HAP-1 (cell line): ENCODE measurements at regions not wholly inside any gene's neighbourhood (a gene's known extent, or its start where the extent isn't known, plus 50 kb on each side); places are given as distances from the start of the nearest gene placed in this dataset.
A peak's percentile ranks its signal among the peaks of the same experiment; 100 is the strongest.

Source experiments
- DNase-seq, 2 experiments: peaks; one replicate each; pipeline ENCODE4 v3.0.0-alpha.2; 2016 to 2020; ENCODE audit warnings: low spot score in 2 of 2
- H3K27me3 ChIP-seq: fragments of 250-450 bp; sonication (Bioruptor Pico); 2 replicates; pipeline ENCODE4 v1.5.1; 2020; ENCODE audit warnings: low read depth, mild to moderate bottlenecking, moderate library complexity
- H3K36me3 ChIP-seq: fragments of 250-450 bp; sonication (Bioruptor Pico); replicated peaks from 2 replicates; pipeline ENCODE4 v1.5.1; 2020; ENCODE audit warnings: mild to moderate bottlenecking
- H3K4me1 ChIP-seq: fragments of 250-450 bp; sonication (Bioruptor Pico); 2 replicates; pipeline ENCODE4 v1.5.1; 2020; ENCODE audit warnings: mild to moderate bottlenecking
- H3K4me3 ChIP-seq: fragments of 250-450 bp; sonication (Bioruptor Pico); 2 replicates; pipeline ENCODE4 v1.5.1; 2020; ENCODE audit warnings: mild to moderate bottlenecking, moderate library complexity
- H3K9me3 ChIP-seq: fragments of 250-450 bp; sonication (Bioruptor Pico); 2 replicates; pipeline ENCODE4 v1.5.1; 2020; ENCODE audit warnings: mild to moderate bottlenecking, moderate library complexity
- in situ Hi-C: fragments of 300-500 bp; cut with MboI; formaldehyde crosslinking; loops from 3 replicates; pipeline ENCODE4 v1.14.3; 2020; ENCODE audit warnings: low sequenced_read_pairs, inconsistent platforms, mixed read lengths

DNA sequence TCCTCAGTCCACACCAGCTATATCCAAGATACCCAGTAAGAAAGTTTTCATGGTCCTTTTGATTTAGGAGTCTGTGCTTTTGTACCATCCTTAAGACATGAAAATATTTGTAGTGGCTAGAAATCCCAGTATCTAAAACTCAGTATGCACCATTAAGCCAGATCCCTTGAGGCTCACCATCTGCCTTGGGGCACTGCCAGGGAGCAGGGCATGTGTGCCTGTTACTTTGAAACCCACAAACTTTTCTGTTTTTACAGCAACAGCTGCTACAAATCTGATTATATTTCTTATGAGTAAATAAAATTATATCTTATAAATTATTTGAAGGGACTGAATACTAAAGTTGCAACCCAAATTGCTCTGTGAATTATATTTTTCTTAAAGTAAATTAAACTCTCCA, 290.5 kb upstream of the MANEA start:
- in situ Hi-C loops: no loop called here
- Histone ChIP-seq H3K4me1 (no peaks in the 10 kb centered on the region), H3K27me3 (no peaks in the 10 kb centered on the region; the same call in 1 of the 2 replicates), H3K36me3 (no peaks in the 10 kb centered on the region), H3K4me3 (no peak overlapping the region), H3K9me3 (no peaks in the 10 kb centered on the region)
- DNase-seq: no peak

DNA sequence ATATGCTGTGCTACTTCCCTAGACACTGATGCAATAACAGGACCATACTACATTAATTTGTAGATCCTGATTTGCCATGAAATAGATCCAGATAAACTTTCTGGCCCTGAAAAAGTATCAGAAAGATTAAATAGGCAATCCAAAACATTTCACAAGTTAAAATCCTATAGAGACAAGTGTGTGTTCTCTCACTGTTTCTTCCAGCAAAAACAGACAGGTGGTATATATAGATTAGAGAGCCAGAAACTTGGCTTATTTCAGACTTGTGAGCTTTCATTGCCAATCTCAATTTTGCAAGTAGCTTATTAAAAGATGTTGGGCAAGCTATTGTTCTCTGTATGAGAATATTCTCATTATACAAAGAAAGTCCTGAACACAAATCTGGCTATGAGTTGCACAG, 289.1 kb upstream of the MANEA start:
- Histone ChIP-seq H3K4me3 (no peak overlapping the region), H3K4me1 (no peaks in the 10 kb centered on the region), H3K27me3 (no peaks in the 10 kb centered on the region), H3K9me3 (no peaks in the 10 kb centered on the region), H3K36me3 (no peaks in the 10 kb centered on the region)
- in situ Hi-C loops: no loop called here
- no peak for DNase-seq

DNA sequence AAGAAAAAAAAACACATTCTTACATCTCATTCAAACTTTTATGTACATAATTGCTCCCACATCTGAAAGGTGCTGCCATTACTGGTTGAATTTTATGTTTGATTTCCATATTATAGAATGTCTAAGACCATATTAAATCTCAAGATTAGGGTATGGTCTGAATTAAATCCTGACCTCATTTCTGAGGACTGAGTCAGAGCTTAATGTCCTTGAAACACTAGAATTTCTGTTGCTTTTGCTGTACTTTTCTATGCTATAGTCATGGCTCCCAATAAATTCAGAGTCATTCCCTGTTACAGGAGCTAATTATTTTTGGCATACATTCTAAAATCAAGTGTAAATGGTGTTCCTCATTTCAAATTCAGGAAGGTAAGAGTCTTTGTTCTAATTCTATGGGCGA, 285.3 kb upstream of the MANEA start:
- H3K9me3 ChIP-seq: no peaks in the 10 kb centered on the region
- in situ Hi-C loops: no loop called here
- no peak overlapping the region for H3K4me3 ChIP-seq
- no peak for DNase-seq
- 0 out of 2 replicates have a peak, but pooled peaks cover 3% of the 10 kb centered on the region for H3K27me3 ChIP-seq
- H3K4me1 ChIP-seq: no peaks in the 10 kb centered on the region
- no peaks in the 10 kb centered on the region for H3K36me3 ChIP-seq

DNA sequence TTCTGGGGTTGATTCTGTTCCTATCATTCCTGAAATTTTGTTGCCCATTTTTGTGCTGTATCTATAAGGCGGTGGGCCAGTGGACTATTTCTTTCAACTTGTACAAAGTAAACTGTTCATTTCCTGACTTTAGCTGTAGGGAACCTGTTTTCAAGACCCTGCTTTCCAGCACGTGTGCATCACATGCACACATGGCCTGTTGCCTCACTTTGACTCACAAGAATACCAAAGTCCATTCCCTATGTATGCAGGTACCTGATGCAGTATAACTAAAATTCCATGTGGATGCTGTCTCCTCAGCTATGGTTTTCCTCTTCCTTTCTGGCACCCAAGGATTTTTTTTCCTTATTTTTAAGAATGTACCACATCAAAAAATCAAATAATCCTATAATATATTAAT, 284.1 kb upstream of the MANEA start:
- Histone ChIP-seq H3K36me3 (no peaks in the 10 kb centered on the region), H3K9me3 (no peaks in the 10 kb centered on the region), H3K4me1 (no peaks in the 10 kb centered on the region), H3K4me3 (no peak overlapping the region), H3K27me3 (0 out of 2 replicates have a peak, but pooled peaks cover 3% of the 10 kb centered on the region)
- in situ Hi-C loops: no loop called here
- DNase-seq: no peak

DNA sequence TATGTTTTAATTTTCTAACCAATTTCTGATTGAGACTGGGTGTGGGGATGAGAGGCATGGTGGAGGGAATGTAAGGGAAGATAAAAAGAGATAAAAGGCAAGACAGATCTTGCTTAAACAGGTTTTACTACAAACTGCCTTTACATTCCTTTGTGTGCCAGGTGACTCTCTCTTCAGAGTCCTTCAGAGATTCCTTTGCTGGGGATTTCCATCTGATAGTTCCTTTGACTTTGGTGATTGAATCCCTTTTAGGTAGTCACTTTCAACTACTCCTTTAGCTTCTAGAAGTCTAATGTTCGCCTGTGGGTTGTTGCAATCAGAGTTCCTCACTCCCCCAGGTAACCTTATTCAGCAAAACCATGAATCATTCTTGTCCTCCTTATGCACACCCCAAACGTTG, 283.3 kb upstream of the MANEA start:
- DNase-seq: no peak

DNA sequence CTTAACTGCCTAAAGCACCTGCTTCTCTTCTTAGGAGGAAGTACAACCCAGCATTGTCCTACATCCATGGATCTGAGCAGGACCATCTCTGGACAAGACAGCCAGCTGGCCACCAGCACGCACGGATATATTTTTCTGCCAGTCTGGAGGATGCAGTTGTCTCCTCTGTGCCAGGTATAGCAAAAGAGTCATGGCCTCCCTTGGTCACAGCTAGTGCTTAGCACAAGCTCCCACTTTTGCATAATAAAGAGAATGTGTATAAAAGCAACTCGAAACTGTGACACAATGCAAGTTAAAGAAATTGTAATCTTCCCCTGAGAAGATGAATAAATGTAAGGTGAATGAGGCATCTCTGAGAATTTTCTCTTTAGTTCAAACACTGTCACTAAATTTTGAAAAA, 267.8 kb upstream of the MANEA start:
- in situ Hi-C loops: no loop called here
- H3K27me3 ChIP-seq: no peaks in the 10 kb centered on the region
- H3K4me3 ChIP-seq: no peak overlapping the region
- no peaks in the 10 kb centered on the region for H3K9me3 ChIP-seq
- no peaks in the 10 kb centered on the region for H3K4me1 ChIP-seq
- no peaks in the 10 kb centered on the region for H3K36me3 ChIP-seq
- DNase-seq: peak; percentile 17 to 47

More for the DNA sequence above, 283.3 kb upstream of the MANEA start:
- Histone ChIP-seq H3K4me3 (no peak overlapping the region), H3K4me1 (no peaks in the 10 kb centered on the region), H3K36me3 (no peaks in the 10 kb centered on the region), H3K9me3 (no peaks in the 10 kb centered on the region), H3K27me3 (0 out of 2 replicates have a peak, but pooled peaks cover 3% of the 10 kb centered on the region)
- in situ Hi-C loops: no loop called here

DNA sequence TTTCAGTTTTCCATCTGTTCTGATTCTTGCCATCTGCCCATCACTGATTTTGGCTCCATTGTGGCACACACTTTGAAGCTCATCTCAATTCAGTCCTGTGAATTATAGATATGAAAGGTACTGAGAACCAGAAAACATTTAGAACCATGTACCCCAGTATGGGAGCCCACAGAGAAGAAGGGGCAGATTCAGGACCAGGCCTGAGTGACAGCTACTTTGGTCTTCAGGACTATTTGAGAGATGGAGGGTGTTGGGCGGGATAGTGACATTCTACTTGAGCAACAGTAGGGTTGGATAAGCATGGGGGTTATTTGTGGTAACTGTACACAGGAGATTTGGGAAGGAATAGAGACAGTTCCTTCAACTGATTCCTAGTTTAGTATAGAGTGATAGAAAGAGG, 259.2 kb upstream of the MANEA start:
- H3K36me3 ChIP-seq: no peaks in the 10 kb centered on the region
- H3K27me3 ChIP-seq: peaks cover 3% of the 10 kb centered on the region; the same call in 1 of the 2 replicates
- H3K4me1 ChIP-seq: no peaks in the 10 kb centered on the region
- DNase-seq: no peak
- in situ Hi-C loops: no loop called here
- H3K9me3 ChIP-seq: no peaks in the 10 kb centered on the region
- no peak overlapping the region for H3K4me3 ChIP-seq

DNA sequence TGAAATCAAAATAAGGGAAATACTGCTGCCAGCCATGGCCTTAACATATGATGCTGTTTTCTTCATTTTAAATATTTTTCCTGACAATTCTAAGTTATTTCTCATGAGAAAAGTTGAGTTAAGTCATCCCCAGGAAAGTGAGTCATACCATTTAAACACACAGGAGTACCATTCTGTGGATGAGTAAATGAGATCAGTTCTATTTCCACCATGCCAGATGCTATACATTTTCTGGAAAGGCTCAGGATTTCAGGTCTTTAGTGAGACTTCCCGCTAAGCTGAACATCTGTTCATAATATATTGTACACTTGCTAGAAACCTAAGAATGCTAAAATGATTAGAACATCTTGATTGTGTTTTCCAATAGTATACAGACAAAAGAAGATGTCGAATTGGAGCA, 256.2 kb upstream of the MANEA start:
- no peaks in the 10 kb centered on the region for H3K36me3 ChIP-seq
- no peak for DNase-seq
- H3K9me3 ChIP-seq: no peaks in the 10 kb centered on the region
- in situ Hi-C loops: no loop called here
- H3K4me1 ChIP-seq: no peaks in the 10 kb centered on the region
- peaks cover 3% of the 10 kb centered on the region; the same call in 1 of the 2 replicates for H3K27me3 ChIP-seq
- H3K4me3 ChIP-seq: no peak overlapping the region

DNA sequence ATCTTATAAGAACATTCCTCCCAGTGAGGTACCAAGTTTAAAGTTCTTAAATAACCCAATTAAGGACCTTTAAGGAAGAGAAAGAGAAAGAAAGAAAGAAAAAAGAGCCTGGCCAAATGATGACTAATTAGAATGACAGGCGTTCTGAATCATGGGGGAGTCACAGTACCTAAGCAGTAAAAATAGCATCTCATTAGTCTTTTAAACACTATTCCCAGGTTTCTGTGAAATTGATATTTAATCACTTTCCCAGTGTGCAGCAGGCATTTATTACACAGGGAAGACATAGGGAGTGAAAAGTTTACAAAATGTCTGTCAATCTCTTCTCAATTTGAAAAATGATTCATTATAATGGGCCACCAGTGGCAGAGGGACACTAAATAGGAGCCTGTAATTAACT, 251.4 kb upstream of the MANEA start:
- no peaks in the 10 kb centered on the region for H3K36me3 ChIP-seq
- H3K4me3 ChIP-seq: no peak overlapping the region
- no peaks in the 10 kb centered on the region for H3K27me3 ChIP-seq
- no peaks in the 10 kb centered on the region for H3K4me1 ChIP-seq
- no peak for DNase-seq
- H3K9me3 ChIP-seq: no peaks in the 10 kb centered on the region
- in situ Hi-C loops: no loop called here

DNA sequence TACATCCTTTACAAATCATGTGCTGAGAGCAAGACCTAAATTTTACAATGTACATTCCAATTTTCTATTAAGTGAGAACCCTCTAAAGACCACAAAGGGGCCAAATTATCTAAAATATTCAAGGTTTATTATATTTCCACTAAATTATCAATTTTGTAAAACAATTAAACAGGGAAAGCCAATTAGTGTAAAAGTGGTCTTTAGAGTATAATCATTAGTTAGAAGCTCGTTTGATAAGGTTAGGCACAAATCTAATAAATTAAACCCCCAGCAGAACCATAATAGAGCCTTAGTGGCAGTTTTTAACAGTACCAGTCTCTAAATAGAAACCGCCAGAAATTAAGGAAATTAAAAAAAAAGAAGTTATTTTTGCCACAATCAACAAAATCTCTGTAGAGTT, 249.1 kb upstream of the MANEA start:
- no peaks in the 10 kb centered on the region for H3K9me3 ChIP-seq
- DNase-seq: no peak
- no peaks in the 10 kb centered on the region for H3K4me1 ChIP-seq
- no peak overlapping the region for H3K4me3 ChIP-seq
- H3K27me3 ChIP-seq: no peaks in the 10 kb centered on the region
- no peaks in the 10 kb centered on the region for H3K36me3 ChIP-seq
- in situ Hi-C loops: no loop called here

DNA sequence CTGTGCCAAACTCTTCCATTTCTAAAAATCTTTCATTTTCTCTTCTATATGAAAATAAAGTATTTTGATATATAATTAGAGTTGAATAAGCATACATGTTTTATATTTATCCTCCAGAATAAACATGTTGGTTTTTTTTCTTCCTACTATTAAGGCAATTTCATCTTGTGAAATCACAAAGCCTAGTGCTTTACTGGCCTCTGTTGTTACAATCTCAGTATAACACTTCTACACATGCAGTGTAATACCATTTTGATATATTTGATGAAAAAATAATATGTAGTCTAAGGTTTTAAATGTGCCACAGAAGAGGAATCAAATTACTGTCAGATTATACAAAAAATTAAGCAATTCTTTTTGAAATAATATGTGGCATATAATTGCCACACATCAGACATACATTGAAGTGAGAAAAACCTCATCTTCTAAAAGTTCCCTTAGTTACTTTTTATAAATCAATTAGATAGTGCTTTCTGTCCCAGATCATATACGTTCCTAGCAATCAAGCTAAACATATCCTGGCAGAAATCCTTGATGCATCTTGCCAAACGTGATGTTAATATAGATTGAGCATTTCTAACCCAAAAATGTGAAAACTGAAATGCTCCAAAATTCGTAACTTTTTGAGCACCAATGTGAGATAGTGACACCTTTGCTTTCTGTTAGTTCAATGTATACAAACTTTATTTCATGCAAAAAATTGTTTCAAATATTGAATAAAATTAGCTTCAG, 225.1 kb upstream of the MANEA start:
- in situ Hi-C loops: no loop called here
- no peaks in the 10 kb centered on the region for H3K4me1 ChIP-seq
- no peaks in the 10 kb centered on the region for H3K27me3 ChIP-seq
- no peaks in the 10 kb centered on the region for H3K9me3 ChIP-seq
- no peak for DNase-seq
- H3K36me3 ChIP-seq: no peaks in the 10 kb centered on the region
- no peak overlapping the region for H3K4me3 ChIP-seq

DNA sequence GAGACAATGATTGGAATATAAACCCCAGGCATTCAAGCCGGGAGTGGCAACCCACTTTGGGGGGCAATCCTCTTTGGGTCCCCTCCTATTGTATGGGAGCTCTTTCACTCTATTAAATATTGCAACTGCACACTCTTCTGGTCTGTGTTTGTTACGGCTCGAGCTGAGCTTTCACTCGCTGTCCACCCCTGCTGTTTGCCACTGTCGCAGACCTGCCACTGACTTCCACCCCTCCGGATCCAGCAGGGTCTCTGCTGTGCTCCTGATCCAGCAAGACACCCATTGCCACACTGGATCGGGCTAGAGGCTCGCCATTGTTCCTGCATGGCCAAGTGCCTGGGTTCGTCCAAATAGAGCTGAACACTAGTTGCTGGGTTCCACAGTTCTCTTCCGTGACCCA, 222.8 kb upstream of the MANEA start:
- Histone ChIP-seq H3K4me3 (no peak overlapping the region), H3K36me3 (no peaks in the 10 kb centered on the region), H3K9me3 (no peaks in the 10 kb centered on the region), H3K27me3 (no peaks in the 10 kb centered on the region), H3K4me1 (no peaks in the 10 kb centered on the region)
- DNase-seq: no peak
- in situ Hi-C loops: no loop called here

DNA sequence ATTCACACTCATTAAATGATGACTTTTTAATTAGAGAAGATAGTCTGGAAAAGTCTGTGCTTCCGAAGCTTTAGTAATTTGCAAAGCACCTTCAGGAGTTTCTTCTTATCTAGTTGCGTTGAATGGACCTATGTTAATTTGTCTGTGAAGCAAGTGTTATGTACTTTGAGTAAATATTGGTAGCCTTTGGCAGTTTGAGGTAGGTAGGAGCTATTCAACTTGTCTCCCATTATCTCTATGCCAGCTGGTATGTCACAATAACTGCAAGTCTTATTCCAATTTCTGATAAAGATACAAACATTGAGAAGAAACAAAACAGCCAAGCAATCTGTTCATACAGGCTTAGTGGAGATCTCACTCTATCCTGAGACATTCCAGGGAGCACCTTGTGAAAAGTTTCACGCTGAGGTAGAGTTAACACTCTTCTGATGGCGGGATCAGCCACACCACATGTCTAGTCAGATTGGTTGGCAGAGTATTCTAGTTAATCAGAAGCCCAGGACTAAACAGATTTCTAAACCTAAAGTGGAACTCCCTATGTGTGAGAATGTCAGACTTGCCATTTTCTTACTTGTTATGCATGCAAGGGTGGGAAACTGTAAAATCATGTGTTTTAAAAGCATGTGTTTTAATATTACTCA, 219.8 kb upstream of the MANEA start:
- Histone ChIP-seq H3K4me3 (no peak overlapping the region), H3K36me3 (no peaks in the 10 kb centered on the region), H3K9me3 (no peaks in the 10 kb centered on the region), H3K27me3 (no peaks in the 10 kb centered on the region), H3K4me1 (no peaks in the 10 kb centered on the region)
- in situ Hi-C loops: no loop called here
- DNase-seq: no peak

DNA sequence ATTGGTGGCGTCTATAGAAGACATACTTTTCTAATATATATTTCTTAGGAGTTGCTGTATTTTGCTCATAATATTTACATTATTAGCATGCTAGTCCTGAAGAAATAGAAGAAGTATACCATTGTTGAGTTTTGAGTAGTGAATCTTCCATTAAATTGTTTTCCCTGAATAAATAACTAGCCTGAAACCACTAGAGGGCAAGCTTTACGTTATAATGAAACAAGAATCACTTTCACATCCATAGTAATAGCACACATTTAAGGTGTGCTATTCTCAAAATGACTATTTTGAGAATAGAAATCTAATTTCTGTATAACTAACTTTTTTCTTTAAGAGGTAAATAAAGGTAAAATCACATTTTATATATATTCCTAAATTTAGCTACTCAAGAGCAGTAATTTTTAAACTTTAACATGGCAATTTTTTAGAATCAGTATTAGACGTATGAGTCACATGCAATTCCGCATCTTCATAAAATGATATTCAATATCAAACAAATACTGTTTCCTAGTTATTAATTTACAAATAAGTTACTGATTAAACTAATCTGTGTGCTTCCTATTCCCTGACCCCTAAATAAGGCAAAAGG, 213.2 kb upstream of the MANEA start:
- in situ Hi-C loops: no loop called here
- peak in 1 of 2 experiments; percentile 20 for DNase-seq
- H3K27me3 ChIP-seq: no peaks in the 10 kb centered on the region
- no peaks in the 10 kb centered on the region for H3K4me1 ChIP-seq
- no peaks in the 10 kb centered on the region for H3K36me3 ChIP-seq
- H3K4me3 ChIP-seq: no peak overlapping the region
- H3K9me3 ChIP-seq: no peaks in the 10 kb centered on the region
